NT2/D1 (cell line): ENCODE measurements at regions not wholly inside any gene's neighbourhood (a gene's known extent, or its start where the extent isn't known, plus 50 kb on each side); places are given as distances from the start of the nearest gene placed in this dataset.

ENCODE experiments used
- SUZ12 ChIP-seq: IDR thresholded peaks from 2 replicates; pipeline ENCODE4 v1.6.1; 2011; ENCODE audit not compliant: insufficient read length, insufficient read depth; ENCODE audit errors: extremely low read depth
- YY1 ChIP-seq: IDR thresholded peaks from 2 replicates; pipeline ENCODE4 v1.6.1; 2011; ENCODE audit not compliant: insufficient read length, insufficient read depth
- ZNF274 ChIP-seq: IDR thresholded peaks from 2 replicates; pipeline ENCODE4 v1.6.1; 2011; ENCODE audit warnings: mild to moderate bottlenecking, low read depth, low read length

- TF ChIP-seq YY1, result no peak
- no peak for TF ChIP-seq SUZ12
- no peak for TF ChIP-seq ZNF274
Measured at GRCh38 chr12:16854465-16854864, 248.5 kb upstream of the LMO3 start.
